ENCODE measurements at regions not wholly inside any gene's neighbourhood (a gene's known extent, or its start where the extent isn't known, plus 50 kb on each side); places are given as distances from the start of the nearest gene placed in this dataset.

DNA sequence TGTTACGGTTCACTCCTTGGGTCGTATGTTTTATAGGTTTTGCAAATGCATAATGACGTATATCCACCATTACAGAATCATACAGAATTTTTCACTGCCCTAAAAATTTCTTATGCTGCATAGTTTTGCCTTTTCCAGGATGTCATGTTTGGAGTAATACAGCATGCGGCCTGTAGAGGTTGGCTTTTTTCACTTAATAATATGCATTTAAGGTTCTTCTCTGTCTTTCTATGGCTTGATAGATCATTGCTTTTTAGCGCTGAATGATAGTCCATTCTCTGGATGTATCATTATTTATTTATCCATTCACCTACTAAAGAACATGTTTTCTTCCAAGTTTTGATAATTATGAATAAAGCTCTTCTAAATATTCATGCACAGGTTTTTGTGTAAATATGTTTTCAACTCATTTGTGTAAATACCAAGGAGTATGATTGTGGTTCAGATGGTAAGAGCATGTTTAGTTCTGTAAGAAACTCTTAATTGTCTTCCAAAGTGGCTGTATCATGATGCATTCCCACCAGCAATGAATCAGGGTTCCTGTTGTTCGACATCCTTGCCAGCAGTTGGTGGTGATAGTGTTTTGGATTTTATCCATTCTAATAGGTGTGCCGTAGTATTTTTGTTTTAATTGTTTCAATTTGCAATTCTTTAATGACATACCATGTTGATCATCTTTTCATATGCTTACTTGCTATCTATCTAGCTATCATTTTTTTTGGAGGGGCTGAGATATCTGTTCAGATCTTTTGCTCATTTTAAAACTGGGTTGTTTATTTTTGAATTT is 531.2 kb upstream of the GHITM start:
- Histone ChIP-seq H3K79me2 (ENCODE audit: low read length) (no peaks in the 10 kb centered on the region), H4K20me1 (ENCODE audit: insufficient read depth, low read length) (no peaks in the 10 kb centered on the region), H3K9me3 (ENCODE audit: insufficient read depth, low read length) (no peaks in the 10 kb centered on the region), H3K36me3 (replicated peaks; ENCODE audit: low read depth, low read length) (no peaks in the 10 kb centered on the region), H3K27ac (ENCODE audit: low read length) (no peak overlapping the region), H3K4me2 (ENCODE audit: low read length) (no peak overlapping the region), H3K4me1 (ENCODE audit: low read length) (peaks cover 27% of the 10 kb centered on the region), H2AFZ (ENCODE audit: low read depth, low read length) (no peak overlapping the region), H3K4me3 (ENCODE audit: low read length) (no peak overlapping the region), H3K9ac (ENCODE audit: low read length) (no peak overlapping the region), H3K27me3 (ENCODE audit: low read depth, low read length) (no peaks in the 10 kb centered on the region)
- TF ChIP-seq, protein P1, sequence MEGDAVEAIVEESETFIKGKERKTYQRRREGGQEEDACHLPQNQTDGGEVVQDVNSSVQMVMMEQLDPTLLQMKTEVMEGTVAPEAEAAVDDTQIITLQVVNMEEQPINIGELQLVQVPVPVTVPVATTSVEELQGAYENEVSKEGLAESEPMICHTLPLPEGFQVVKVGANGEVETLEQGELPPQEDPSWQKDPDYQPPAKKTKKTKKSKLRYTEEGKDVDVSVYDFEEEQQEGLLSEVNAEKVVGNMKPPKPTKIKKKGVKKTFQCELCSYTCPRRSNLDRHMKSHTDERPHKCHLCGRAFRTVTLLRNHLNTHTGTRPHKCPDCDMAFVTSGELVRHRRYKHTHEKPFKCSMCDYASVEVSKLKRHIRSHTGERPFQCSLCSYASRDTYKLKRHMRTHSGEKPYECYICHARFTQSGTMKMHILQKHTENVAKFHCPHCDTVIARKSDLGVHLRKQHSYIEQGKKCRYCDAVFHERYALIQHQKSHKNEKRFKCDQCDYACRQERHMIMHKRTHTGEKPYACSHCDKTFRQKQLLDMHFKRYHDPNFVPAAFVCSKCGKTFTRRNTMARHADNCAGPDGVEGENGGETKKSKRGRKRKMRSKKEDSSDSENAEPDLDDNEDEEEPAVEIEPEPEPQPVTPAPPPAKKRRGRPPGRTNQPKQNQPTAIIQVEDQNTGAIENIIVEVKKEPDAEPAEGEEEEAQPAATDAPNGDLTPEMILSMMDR (IDR thresholded peaks at IDR 0.05; ENCODE audit: low read depth, low read length): no peak
- no peak for TF ChIP-seq EZH2phosphoT487 (IDR thresholded peaks at IDR 0.05; ENCODE audit: low read depth)

DNA sequence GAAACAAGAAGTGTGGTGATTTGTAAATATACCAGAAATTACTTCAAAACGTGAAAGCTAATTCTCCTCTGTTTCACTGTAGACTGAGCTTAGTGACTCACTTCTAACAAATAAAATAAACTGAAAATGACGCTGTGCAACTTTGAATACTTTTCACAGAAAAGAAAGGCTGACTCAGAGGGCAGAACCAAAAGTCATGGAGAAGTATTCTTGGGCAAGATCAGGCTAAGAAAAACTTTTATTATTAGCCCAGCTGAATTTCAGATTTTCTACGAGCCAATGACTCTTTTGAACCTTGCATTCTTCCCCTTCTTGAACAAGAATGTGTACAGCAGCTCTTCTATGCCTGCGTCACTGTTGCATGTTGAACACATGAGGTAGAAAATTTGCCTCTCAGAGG is 527.3 kb upstream of the GHITM start:
- no peaks in the 10 kb centered on the region for H3K9me3 ChIP-seq (ENCODE audit: insufficient read depth, low read length)
- no peak overlapping the region for H3K9ac ChIP-seq (ENCODE audit: low read length)
- no peak overlapping the region for H3K4me3 ChIP-seq (ENCODE audit: low read length)
- H3K36me3 ChIP-seq (replicated peaks; ENCODE audit: low read depth, low read length): no peaks in the 10 kb centered on the region
- no peaks in the 10 kb centered on the region for H3K79me2 ChIP-seq (ENCODE audit: low read length)
- no peaks in the 10 kb centered on the region for H3K4me1 ChIP-seq (ENCODE audit: low read length)
- H2AFZ ChIP-seq (ENCODE audit: low read depth, low read length): no peak overlapping the region
- no peaks in the 10 kb centered on the region for H4K20me1 ChIP-seq (ENCODE audit: insufficient read depth, low read length)
- no peak for TF ChIP-seq EZH2phosphoT487 (IDR thresholded peaks at IDR 0.05; ENCODE audit: low read depth)
- TF ChIP-seq, protein P1 (IDR thresholded peaks at IDR 0.05; ENCODE audit: low read depth, low read length): no peak
- H3K27me3 ChIP-seq (ENCODE audit: low read depth, low read length): no peaks in the 10 kb centered on the region
- H3K27ac ChIP-seq (ENCODE audit: low read length): no peak overlapping the region
- no peak overlapping the region for H3K4me2 ChIP-seq (ENCODE audit: low read length)

DNA sequence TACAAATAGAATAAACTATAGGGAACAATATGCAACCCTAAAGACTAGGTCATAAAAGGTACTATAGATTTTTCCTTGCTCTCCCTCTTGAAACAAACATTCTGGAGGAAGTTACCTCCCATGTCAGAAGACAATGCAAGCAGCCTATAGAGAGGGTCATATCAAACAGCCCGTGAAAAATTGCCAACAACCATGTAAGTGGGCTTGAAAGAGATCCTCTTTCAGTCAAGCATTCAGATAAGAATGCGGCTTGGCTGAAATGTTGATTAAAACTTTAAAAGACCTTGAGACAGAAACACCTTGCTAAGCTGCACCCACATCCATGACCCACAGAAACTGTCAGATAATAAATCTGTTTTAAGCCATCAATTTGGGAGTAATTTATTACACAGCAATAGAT is 526.6 kb upstream of the GHITM start:
- Histone ChIP-seq H3K27ac (ENCODE audit: low read length) (no peak overlapping the region), H3K36me3 (replicated peaks; ENCODE audit: low read depth, low read length) (no peaks in the 10 kb centered on the region), H2AFZ (ENCODE audit: low read depth, low read length) (no peak overlapping the region), H3K79me2 (ENCODE audit: low read length) (no peaks in the 10 kb centered on the region), H4K20me1 (ENCODE audit: insufficient read depth, low read length) (no peaks in the 10 kb centered on the region), H3K9me3 (ENCODE audit: insufficient read depth, low read length) (no peaks in the 10 kb centered on the region), H3K27me3 (ENCODE audit: low read depth, low read length) (no peaks in the 10 kb centered on the region), H3K9ac (ENCODE audit: low read length) (no peak overlapping the region), H3K4me1 (ENCODE audit: low read length) (no peaks in the 10 kb centered on the region), H3K4me2 (ENCODE audit: low read length) (no peak overlapping the region), H3K4me3 (ENCODE audit: low read length) (no peak overlapping the region)
- TF ChIP-seq EZH2phosphoT487 (IDR thresholded peaks at IDR 0.05; ENCODE audit: low read depth): no peak
- TF ChIP-seq, protein P1 (IDR thresholded peaks at IDR 0.05; ENCODE audit: low read depth, low read length): no peak

DNA sequence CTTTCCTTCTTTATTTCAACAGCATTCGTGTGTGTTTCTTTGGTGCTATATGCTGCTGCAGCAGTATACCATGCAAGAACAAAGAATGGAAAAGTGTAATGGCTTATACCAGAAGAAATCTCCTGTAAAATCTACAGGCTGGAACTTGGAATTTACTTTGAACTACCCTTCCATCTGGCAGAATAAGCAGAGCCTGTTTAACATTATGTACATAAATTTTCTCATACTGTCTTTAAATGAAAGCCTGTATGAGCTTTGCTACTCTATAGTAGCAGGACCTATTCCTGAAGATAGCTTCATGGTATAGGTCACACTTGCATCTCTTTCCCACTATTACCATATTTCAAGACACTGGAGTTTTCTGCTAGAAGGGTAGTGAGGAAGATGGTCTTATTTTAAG is 522.1 kb upstream of the GHITM start:
- no peak overlapping the region for H3K9ac ChIP-seq (ENCODE audit: low read length)
- H3K4me3 ChIP-seq (ENCODE audit: low read length): no peak overlapping the region
- H3K79me2 ChIP-seq (ENCODE audit: low read length): no peaks in the 10 kb centered on the region
- no peak for TF ChIP-seq EZH2phosphoT487 (IDR thresholded peaks at IDR 0.05; ENCODE audit: low read depth)
- TF ChIP-seq, protein P1 (IDR thresholded peaks at IDR 0.05; ENCODE audit: low read depth, low read length): no peak
- no peak overlapping the region for H3K27ac ChIP-seq (ENCODE audit: low read length)
- no peaks in the 10 kb centered on the region for H3K36me3 ChIP-seq (replicated peaks; ENCODE audit: low read depth, low read length)
- H3K4me1 ChIP-seq (ENCODE audit: low read length): no peaks in the 10 kb centered on the region
- H3K9me3 ChIP-seq (ENCODE audit: insufficient read depth, low read length): no peaks in the 10 kb centered on the region
- no peak overlapping the region for H2AFZ ChIP-seq (ENCODE audit: low read depth, low read length)
- H4K20me1 ChIP-seq (ENCODE audit: insufficient read depth, low read length): no peaks in the 10 kb centered on the region
- H3K4me2 ChIP-seq (ENCODE audit: low read length): no peak overlapping the region
- no peaks in the 10 kb centered on the region for H3K27me3 ChIP-seq (ENCODE audit: low read depth, low read length)
